ENCODE measurements at regions not wholly inside any gene's neighbourhood (a gene's known extent, or its start where the extent isn't known, plus 50 kb on each side); places are given as distances from the start of the nearest gene placed in this dataset.

DNA sequence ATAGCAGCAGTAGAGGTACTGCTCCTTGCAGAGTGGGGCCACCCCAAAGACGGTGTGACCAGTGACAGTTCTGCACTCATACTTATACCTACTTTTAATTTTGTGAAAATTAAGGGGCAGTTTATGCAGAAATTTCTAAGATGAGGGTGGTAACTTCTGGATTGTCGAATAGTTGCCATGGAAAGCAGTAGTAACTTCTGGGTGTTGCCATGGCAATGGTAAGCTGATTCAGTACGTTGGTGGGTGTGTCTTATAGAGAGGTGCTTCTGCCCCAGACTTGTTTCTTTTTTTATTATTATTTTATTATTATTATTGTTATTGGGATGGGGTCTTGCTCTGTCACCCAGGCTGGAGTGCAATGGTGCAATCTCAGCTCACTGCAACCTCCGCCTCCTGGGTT, 82.8 kb upstream of the L3MBTL4 start:
- FAIRE-seq, result no peak
- TF ChIP-seq, protein P1, sequence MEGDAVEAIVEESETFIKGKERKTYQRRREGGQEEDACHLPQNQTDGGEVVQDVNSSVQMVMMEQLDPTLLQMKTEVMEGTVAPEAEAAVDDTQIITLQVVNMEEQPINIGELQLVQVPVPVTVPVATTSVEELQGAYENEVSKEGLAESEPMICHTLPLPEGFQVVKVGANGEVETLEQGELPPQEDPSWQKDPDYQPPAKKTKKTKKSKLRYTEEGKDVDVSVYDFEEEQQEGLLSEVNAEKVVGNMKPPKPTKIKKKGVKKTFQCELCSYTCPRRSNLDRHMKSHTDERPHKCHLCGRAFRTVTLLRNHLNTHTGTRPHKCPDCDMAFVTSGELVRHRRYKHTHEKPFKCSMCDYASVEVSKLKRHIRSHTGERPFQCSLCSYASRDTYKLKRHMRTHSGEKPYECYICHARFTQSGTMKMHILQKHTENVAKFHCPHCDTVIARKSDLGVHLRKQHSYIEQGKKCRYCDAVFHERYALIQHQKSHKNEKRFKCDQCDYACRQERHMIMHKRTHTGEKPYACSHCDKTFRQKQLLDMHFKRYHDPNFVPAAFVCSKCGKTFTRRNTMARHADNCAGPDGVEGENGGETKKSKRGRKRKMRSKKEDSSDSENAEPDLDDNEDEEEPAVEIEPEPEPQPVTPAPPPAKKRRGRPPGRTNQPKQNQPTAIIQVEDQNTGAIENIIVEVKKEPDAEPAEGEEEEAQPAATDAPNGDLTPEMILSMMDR (optimal IDR thresholded peaks at IDR 0.05 in 1 of 3, IDR thresholded peaks at IDR 0.05 in 1 of 3, conservative IDR thresholded peaks at IDR 0.05 in 1 of 3; ENCODE audit: extremely low read depth in 1 of 3, insufficient read depth in 2 of 3, low read length in 3 of 3), result no peak
- no peak for TF ChIP-seq EZH2 (IDR thresholded peaks at IDR 0.05; ENCODE audit: low read length)

DNA sequence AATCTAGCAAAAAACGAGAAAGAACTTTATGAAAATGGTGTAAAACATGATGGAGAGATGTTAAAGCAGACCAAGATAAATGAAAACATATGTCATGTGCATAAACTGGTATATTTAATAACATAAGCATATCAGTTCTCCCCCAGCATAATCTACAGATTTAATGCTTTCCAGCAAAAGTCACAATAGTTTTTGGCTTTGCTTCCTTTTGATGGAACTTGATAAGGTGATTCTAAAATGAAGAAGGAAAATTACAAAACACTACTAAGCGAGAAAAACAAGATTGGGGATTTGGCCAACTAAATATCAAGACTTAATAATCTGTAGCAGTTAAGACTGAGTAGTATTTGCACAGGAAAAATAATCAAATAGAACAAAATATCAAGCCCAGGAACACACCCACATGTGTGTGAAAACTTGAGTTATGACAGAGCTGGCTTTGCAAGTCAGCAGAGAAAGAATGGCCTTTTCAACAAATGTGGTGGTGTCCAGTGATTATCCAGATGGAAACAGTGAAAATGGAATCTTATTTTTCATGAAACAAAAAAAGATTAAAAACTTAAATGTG, 83.7 kb upstream of the L3MBTL4 start:
- Histone ChIP-seq H3K4me3 (ENCODE audit: control insufficient read depth in 2 of 3, extremely low read depth in 1 of 3, insufficient read depth in 2 of 3, low read depth in 1 of 3, low read length in 3 of 3) (no peak overlapping the region), H3K9me1 (ENCODE audit: control insufficient read depth, extremely low read depth, insufficient read depth, low read length) (no peaks in the 10 kb centered on the region), H3K79me2 (ENCODE audit: control insufficient read depth, insufficient read depth, low read length) (no peaks in the 10 kb centered on the region), H2AFZ (ENCODE audit: control insufficient read depth, low read length) (no peak overlapping the region), H3K27ac (ENCODE audit: control insufficient read depth, insufficient read depth, low read length) (no peak overlapping the region), H3K4me2 (ENCODE audit: control insufficient read depth, extremely low read depth, insufficient read depth, low read depth, low read length) (no peak overlapping the region), H4K20me1 (ENCODE audit: control insufficient read depth, extremely low read depth, insufficient read depth, low read length) (no peaks in the 10 kb centered on the region), H3K9me3 (ENCODE audit: control insufficient read depth, low read depth, low read length) (no peaks in the 10 kb centered on the region), H3K27me3 (ENCODE audit: control insufficient read depth, extremely low read depth, insufficient read depth, low read length) (peaks cover 9% of the 10 kb centered on the region), H3K36me3 (ENCODE audit: control insufficient read depth in 2 of 2, extremely low read depth in 1 of 2, insufficient read depth in 2 of 2, low read length in 2 of 2) (no peaks in the 10 kb centered on the region), H3K4me1 (ENCODE audit: control insufficient read depth, extremely low read depth, insufficient read depth, low read length) (no peaks in the 10 kb centered on the region), H3K9ac (ENCODE audit: control insufficient read depth, extremely low read depth, insufficient read depth, low read length) (no peak overlapping the region)
- TF ChIP-seq, protein P1 (optimal IDR thresholded peaks at IDR 0.05 in 1 of 3, IDR thresholded peaks at IDR 0.05 in 1 of 3, conservative IDR thresholded peaks at IDR 0.05 in 1 of 3; ENCODE audit: extremely low read depth in 1 of 3, insufficient read depth in 2 of 3, low read length in 3 of 3), result no peak
- no peak for TF ChIP-seq EZH2 (IDR thresholded peaks at IDR 0.05; ENCODE audit: low read length)
- FAIRE-seq, result no peak
- no peak for DNase-seq (ENCODE audit: low read depth, low spot score)
- dilution Hi-C loops (cut with MboI; ENCODE audit: extremely low pct_ligation_motif_present, low sequenced_read_pairs), result no loop called here

More for the DNA sequence above, 82.8 kb upstream of the L3MBTL4 start:
- Histone ChIP-seq H3K27ac (ENCODE audit: control insufficient read depth, insufficient read depth, low read length) (no peak overlapping the region), H3K9ac (ENCODE audit: control insufficient read depth, extremely low read depth, insufficient read depth, low read length) (no peak overlapping the region), H3K27me3 (ENCODE audit: control insufficient read depth, extremely low read depth, insufficient read depth, low read length) (peaks cover 9% of the 10 kb centered on the region), H3K4me1 (ENCODE audit: control insufficient read depth, extremely low read depth, insufficient read depth, low read length) (no peaks in the 10 kb centered on the region), H4K20me1 (ENCODE audit: control insufficient read depth, extremely low read depth, insufficient read depth, low read length) (no peaks in the 10 kb centered on the region), H3K9me3 (ENCODE audit: control insufficient read depth, low read depth, low read length) (no peaks in the 10 kb centered on the region), H2AFZ (ENCODE audit: control insufficient read depth, low read length) (no peak overlapping the region), H3K4me3 (ENCODE audit: control insufficient read depth in 2 of 3, extremely low read depth in 1 of 3, insufficient read depth in 2 of 3, low read depth in 1 of 3, low read length in 3 of 3) (no peak overlapping the region), H3K36me3 (ENCODE audit: control insufficient read depth in 2 of 2, extremely low read depth in 1 of 2, insufficient read depth in 2 of 2, low read length in 2 of 2) (no peaks in the 10 kb centered on the region), H3K9me1 (ENCODE audit: control insufficient read depth, extremely low read depth, insufficient read depth, low read length) (no peaks in the 10 kb centered on the region), H3K4me2 (ENCODE audit: control insufficient read depth, extremely low read depth, insufficient read depth, low read depth, low read length) (no peak overlapping the region), H3K79me2 (ENCODE audit: control insufficient read depth, insufficient read depth, low read length) (no peaks in the 10 kb centered on the region)
- no peak for DNase-seq (ENCODE audit: low read depth, low spot score)
- dilution Hi-C loops (cut with MboI; ENCODE audit: extremely low pct_ligation_motif_present, low sequenced_read_pairs), result no loop called here
